RWPE2 (cell line): ENCODE measurements at regions not wholly inside any gene's neighbourhood (a gene's known extent, or its start where the extent isn't known, plus 50 kb on each side); places are given as distances from the start of the nearest gene placed in this dataset.

ENCODE experiments used
- ATAC-seq: fragments of 200-7000 bp; cut with Tn5 transposase; 3 replicates; pipeline ENCODE4 v1.9.1; 2021; ENCODE audit warnings: low read depth
- DNase-seq: peaks from one replicate; pipeline ENCODE4 v3.0.0-alpha.2; 2020; ENCODE audit warnings: low spot score
- H3K27ac ChIP-seq: fragments of 450-650 bp; 2 replicates; pipeline ENCODE4 v1.5.1; 2017; ENCODE audit warnings: mild to moderate bottlenecking; ENCODE audit not compliant: poor library complexity, severe bottlenecking
- H3K27me3 ChIP-seq: fragments of 250-450 bp; sonication (Bioruptor Pico); 2 replicates; pipeline ENCODE4 v1.5.1; 2021; ENCODE audit warnings: mild to moderate bottlenecking, moderate library complexity; ENCODE audit not compliant: insufficient read depth, poor library complexity, severe bottlenecking
- H3K36me3 ChIP-seq: fragments of 250-450 bp; sonication (Bioruptor Pico); 2 replicates; pipeline ENCODE4 v1.5.1; 2020; ENCODE audit warnings: low read depth, mild to moderate bottlenecking, moderate library complexity
- H3K4me1 ChIP-seq: fragments of 250-450 bp; sonication (Bioruptor Pico); 2 replicates; pipeline ENCODE4 v1.5.1; 2021; ENCODE audit warnings: mild to moderate bottlenecking, moderate library complexity; ENCODE audit not compliant: insufficient read depth, poor library complexity, severe bottlenecking
- H3K4me3 ChIP-seq: fragments of 250-450 bp; sonication (Bioruptor Pico); 2 replicates; pipeline ENCODE4 v1.5.1; 2021; ENCODE audit warnings: mild to moderate bottlenecking, moderate library complexity; ENCODE audit not compliant: severe bottlenecking
- H3K9me3 ChIP-seq: fragments of 250-450 bp; sonication (Bioruptor Pico); 2 replicates; pipeline ENCODE4 v1.5.1; 2021; ENCODE audit warnings: mild to moderate bottlenecking, moderate library complexity; ENCODE audit not compliant: severe bottlenecking
- TF ChIP-seq, protein P1 (sequence below): fragments of 450-650 bp; IDR thresholded peaks from one replicate; pipeline ENCODE4 v1.5.1; 2017; ENCODE audit warnings: mild to moderate bottlenecking, moderate library complexity; ENCODE audit not compliant: poor library complexity, severe bottlenecking

DNA sequence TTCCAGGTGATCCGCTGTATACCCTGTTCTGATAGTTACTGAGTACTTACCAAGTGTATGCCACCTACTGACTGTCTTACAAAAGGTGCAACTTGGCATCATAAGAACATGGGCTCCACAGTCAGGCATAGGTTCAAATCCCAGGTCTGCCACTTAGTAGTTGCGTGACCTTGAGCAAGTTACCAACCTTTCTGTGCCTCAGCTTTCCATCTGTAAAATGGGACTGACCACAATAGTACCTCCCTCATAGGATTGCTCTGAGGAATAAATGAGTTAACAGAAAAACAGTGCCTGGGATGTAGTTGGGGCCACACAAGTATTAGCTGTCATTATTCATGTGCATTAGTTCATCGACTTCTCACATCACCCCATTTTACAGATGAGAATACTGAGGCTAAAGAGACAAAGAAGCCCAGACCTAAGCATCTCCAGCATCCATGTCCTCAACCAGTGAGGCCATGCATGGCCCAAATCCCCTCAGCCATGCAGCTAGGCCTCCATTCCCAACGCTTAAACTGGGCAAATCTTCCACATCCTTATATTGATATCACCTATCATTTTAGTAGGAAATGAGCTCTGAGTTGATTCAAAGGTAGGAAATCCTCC, 51.3 kb upstream of the UBE2L5 start:
- Histone ChIP-seq H3K4me3 (no peak overlapping the region), H3K4me1 (no peaks in the 10 kb centered on the region), H3K27me3 (no peaks in the 10 kb centered on the region), H3K36me3 (no peaks in the 10 kb centered on the region), H3K9me3 (no peaks in the 10 kb centered on the region), H3K27ac (no peak overlapping the region)
- no peak for ATAC-seq
- no peak for DNase-seq
- TF ChIP-seq, protein P1, sequence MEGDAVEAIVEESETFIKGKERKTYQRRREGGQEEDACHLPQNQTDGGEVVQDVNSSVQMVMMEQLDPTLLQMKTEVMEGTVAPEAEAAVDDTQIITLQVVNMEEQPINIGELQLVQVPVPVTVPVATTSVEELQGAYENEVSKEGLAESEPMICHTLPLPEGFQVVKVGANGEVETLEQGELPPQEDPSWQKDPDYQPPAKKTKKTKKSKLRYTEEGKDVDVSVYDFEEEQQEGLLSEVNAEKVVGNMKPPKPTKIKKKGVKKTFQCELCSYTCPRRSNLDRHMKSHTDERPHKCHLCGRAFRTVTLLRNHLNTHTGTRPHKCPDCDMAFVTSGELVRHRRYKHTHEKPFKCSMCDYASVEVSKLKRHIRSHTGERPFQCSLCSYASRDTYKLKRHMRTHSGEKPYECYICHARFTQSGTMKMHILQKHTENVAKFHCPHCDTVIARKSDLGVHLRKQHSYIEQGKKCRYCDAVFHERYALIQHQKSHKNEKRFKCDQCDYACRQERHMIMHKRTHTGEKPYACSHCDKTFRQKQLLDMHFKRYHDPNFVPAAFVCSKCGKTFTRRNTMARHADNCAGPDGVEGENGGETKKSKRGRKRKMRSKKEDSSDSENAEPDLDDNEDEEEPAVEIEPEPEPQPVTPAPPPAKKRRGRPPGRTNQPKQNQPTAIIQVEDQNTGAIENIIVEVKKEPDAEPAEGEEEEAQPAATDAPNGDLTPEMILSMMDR = no peak

DNA sequence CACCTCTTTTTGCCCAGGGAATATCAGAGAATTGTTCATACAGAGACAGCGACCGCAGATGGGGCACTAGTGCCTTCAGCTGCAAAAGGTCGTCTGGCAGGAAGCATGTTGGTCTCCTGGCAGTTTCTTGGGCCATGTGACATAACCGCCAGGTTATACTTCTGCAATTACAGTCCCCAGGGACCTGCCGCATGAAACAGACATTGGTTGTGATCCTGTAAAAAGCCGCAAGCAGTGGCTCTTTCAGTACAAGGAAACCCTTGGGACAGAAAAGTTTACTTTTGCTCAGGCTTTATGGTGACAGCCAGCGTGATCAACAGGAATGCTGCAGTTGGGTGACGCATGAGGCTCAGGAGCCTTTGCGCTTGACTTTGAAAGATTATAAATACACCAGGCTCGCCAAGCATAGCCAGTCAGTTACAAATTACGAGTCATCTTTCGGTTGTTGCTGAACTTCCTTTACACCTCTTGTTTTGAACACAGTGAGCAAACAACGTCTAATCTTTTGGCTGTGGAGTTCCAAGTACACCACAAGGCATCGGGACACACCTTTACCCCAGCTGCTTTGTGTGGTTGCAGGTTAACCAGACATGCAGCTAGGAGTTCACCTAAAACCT, 50.5 kb upstream of the UBE2L5 start:
- Histone ChIP-seq H3K27me3 (no peaks in the 10 kb centered on the region), H3K4me3 (no peak overlapping the region), H3K4me1 (no peaks in the 10 kb centered on the region), H3K9me3 (no peaks in the 10 kb centered on the region), H3K27ac (no peak overlapping the region), H3K36me3 (no peaks in the 10 kb centered on the region)
- DNase-seq = no peak
- ATAC-seq = peak; percentile 29; the same call in 1 of the 3 replicates
- TF ChIP-seq, protein P1 = no peak
